BJ (cell line): ENCODE measurements at regions not wholly inside any gene's neighbourhood (a gene's known extent, or its start where the extent isn't known, plus 50 kb on each side); places are given as distances from the start of the nearest gene placed in this dataset.

ENCODE experiments used
- CTCF ChIA-PET: fragments of 350-600 bp; formaldehyde crosslinking; extraction: SDS; loops from one replicate; lab custom pipeline; 2021; ENCODE audit warnings: antibody characterized with exemption, inconsistent platforms; lab: Yijun Ruan, JAX
- POLR2A ChIA-PET: fragments of 300-600 bp; sonication (Branson Sonifier 250); formaldehyde crosslinking; extraction: SDS; loops from one replicate; lab custom pipeline; 2021; ENCODE audit warnings: antibody characterized with exemption; lab: Charles Lee
- DNase-seq: peaks from one replicate; pipeline ENCODE4 v3.0.0-alpha.2; 2011; ENCODE audit warnings: low read depth
- H3K27me3 ChIP-seq: 2 replicates; pipeline ENCODE4 v1.6.0; 2011; ENCODE audit warnings: low read length; ENCODE audit not compliant: control insufficient read depth, insufficient read depth
- H3K36me3 ChIP-seq: 2 replicates; pipeline ENCODE4 v1.5.1; 2011; ENCODE audit warnings: low read length; ENCODE audit not compliant: control insufficient read depth, insufficient read depth
- H3K4me3 ChIP-seq: 2 replicates; pipeline ENCODE4 v1.5.1; 2011; ENCODE audit warnings: low read depth, mild to moderate bottlenecking, control low read depth, low read length
- CTCF ChIP-seq: IDR thresholded peaks from 2 replicates; pipeline ENCODE4 v1.5.1; 2011; ENCODE audit warnings: low read depth, mild to moderate bottlenecking, control low read depth, inconsistent platforms, low read length, moderate library complexity; ENCODE audit not compliant: insufficient read depth

GRCh38 chr1:209526137-209526536 is 57.4 kb upstream of the CAMK1G start:
- Histone ChIP-seq H3K27me3 (no peaks in the 10 kb centered on the region; the same call in 1 of the 2 replicates), H3K4me3 (no peak overlapping the region), H3K36me3 (no peaks in the 10 kb centered on the region)
- ChIA-PET CTCF (interaction anchor here (3.7 kb wide), 1 partner anchor 13 kb away, joined by 19 read pairs; no protein-coding TSS in a partner anchor), POLR2A (no interaction called here)
- no peak for TF ChIP-seq CTCF
- no peak for DNase-seq

GRCh38 chr1:209527372-209527771 is 56.1 kb upstream of the CAMK1G start:
- no peak for TF ChIP-seq CTCF
- no peak overlapping the region for H3K4me3 ChIP-seq
- H3K27me3 ChIP-seq, result no peaks in the 10 kb centered on the region; the same call in 1 of the 2 replicates
- ChIA-PET CTCF (interaction anchor here (0.6 to 3.7 kb wide), 2 partner anchors 14 to 279 kb away, joined by 3 to 19 read pairs; no protein-coding TSS in a partner anchor), POLR2A (no interaction called here)
- DNase-seq, result peak; percentile 6
- H3K36me3 ChIP-seq, result no peaks in the 10 kb centered on the region

GRCh38 chr1:209527993-209528717 is 55.4 kb upstream of the CAMK1G start:
- H3K4me3 ChIP-seq, result no peak overlapping the region
- no peak for TF ChIP-seq CTCF
- H3K27me3 ChIP-seq, result peaks cover 2% of the 10 kb centered on the region; the same call in 1 of the 2 replicates
- no peak for DNase-seq
- H3K36me3 ChIP-seq, result no peaks in the 10 kb centered on the region
- ChIA-PET POLR2A (no interaction called here), CTCF (interaction anchor here (1.5 to 3.7 kb wide), 2 partner anchors 10 to 15 kb away, joined by 3 to 19 read pairs; no protein-coding TSS in a partner anchor)

- TF ChIP-seq CTCF, result no peak
- ChIA-PET CTCF (interaction anchor here (1.5 to 3.7 kb wide), 2 partner anchors 9 to 16 kb away, joined by 3 to 19 read pairs; no protein-coding TSS in a partner anchor), POLR2A (no interaction called here)
- Histone ChIP-seq H3K36me3 (no peaks in the 10 kb centered on the region), H3K27me3 (peaks cover 2% of the 10 kb centered on the region; the same call in 1 of the 2 replicates), H3K4me3 (no peak overlapping the region)
- no peak for DNase-seq
Observed at GRCh38 chr1:209529233-209529632, 54.3 kb upstream of the CAMK1G start.

GRCh38 chr1:209531006-209531405 is 52.5 kb upstream of the CAMK1G start:
- Histone ChIP-seq H3K4me3 (no peak overlapping the region), H3K27me3 (peaks cover 5% of the 10 kb centered on the region), H3K36me3 (no peaks in the 10 kb centered on the region)
- no peak for TF ChIP-seq CTCF
- CTCF ChIA-PET, result interaction anchor here (1.0 kb wide), 1 partner anchor 13 kb away, joined by 3 read pairs; no protein-coding TSS in a partner anchor
- POLR2A ChIA-PET, result no interaction called here
- DNase-seq, result no peak
